Right lobe of liver (tissue), 6 donors: ENCODE measurements at regions not wholly inside any gene's neighbourhood (a gene's known extent, or its start where the extent isn't known, plus 50 kb on each side); places are given as distances from the start of the nearest gene placed in this dataset.
"Not testable (repeated sequence)": the region's sequence is repeated elsewhere in the genome, so short reads cannot be mapped to it uniquely, and the experiment has no call there.

ENCODE experiments used
- ATAC-seq, 4 donors: fragments of 200-7000 bp; cut with Tn5 transposase; one replicate each; pipeline ENCODE4 v1.9.1; 2020; ENCODE audit warnings: mild to moderate bottlenecking in 4 of 4, moderate library complexity in 4 of 4
- DNase-seq, 3 donors: peaks; one replicate each; pipeline ENCODE4 v3.0.0-alpha.2; 2020
- H3K27ac ChIP-seq, 3 donors: fragments of 200-600 bp; one replicate each; pipeline ENCODE4 v1.8.0; 2022
- H3K27me3 ChIP-seq, 2 donors: fragments of 200-600 bp; one replicate each; pipeline ENCODE4 v1.8.0; 2022
- H3K36me3 ChIP-seq, 4 donors: fragments of 200-600 bp; sonication (generic) in 1 of 4; one replicate each; pipeline versions ENCODE4 v1.5.1 to v1.8.0; 2017 to 2022; ENCODE audit warnings: control low read depth in 1 of 4
- H3K4me1 ChIP-seq, 4 donors: fragments of 200-600 bp; sonication (generic) in 1 of 4; one replicate each; pipeline versions ENCODE4 v1.5.1 to v1.8.0; 2017 to 2022; ENCODE audit warnings: control low read depth in 1 of 4
- H3K4me3 ChIP-seq, 3 donors: fragments of 200-600 bp; one replicate each; pipeline ENCODE4 v1.8.0; 2022
- H3K9me3 ChIP-seq, 4 donors: fragments of 200-600 bp; sonication (generic) in 1 of 4; one replicate each; pipeline versions ENCODE4 v1.5.1 to v1.8.0; 2017 to 2022; ENCODE audit warnings: control low read depth in 1 of 4
- POLR2A ChIP-seq: fragments of 450-650 bp; IDR thresholded peaks from one replicate; pipeline ENCODE4 v1.6.1; 2017; ENCODE audit warnings: antibody characterized with exemption, mild to moderate bottlenecking
- WGBS: methylation state at CpG from one replicate; pipeline ENCODE4 v1.1.6; 2018; ENCODE audit warnings: low coverage, low lambda C conversion rate; ENCODE audit not compliant: insufficient coverage; ENCODE audit errors: missing lambda C conversion rate; 5-methylcytosine and 5-hydroxymethylcytosine counted together
- intact Hi-C, 2 donors: fragments of 100-400 bp; cut with DNase I; formaldehyde crosslinking; loops; one replicate each; pipeline versions ENCODE4 v1.11.2 to v1.14.1; 2022
- TF ChIP-seq, protein P1 (sequence below), 4 donors: fragments of 200-600 bp in 3 of 4; fragments of 450-650 bp in 1 of 4; IDR thresholded peaks; one replicate each; pipeline versions ENCODE4 v1.5.1 to v1.8.0; 2016 to 2022; ENCODE audit warnings: antibody characterized with exemption in 4 of 4, mild to moderate bottlenecking in 2 of 4
- donor health status: DM: no; HTN: yes; CAD: no.
- donor health status: DM: no; HTN: no; CAD: no.
- donor health status: DM: no; HTN: no; CAD: no.
- donor health status: DM: no; HTN: yes; CAD: no.
- donor health status: DM: no; HTN: yes; CAD: no.

DNA sequence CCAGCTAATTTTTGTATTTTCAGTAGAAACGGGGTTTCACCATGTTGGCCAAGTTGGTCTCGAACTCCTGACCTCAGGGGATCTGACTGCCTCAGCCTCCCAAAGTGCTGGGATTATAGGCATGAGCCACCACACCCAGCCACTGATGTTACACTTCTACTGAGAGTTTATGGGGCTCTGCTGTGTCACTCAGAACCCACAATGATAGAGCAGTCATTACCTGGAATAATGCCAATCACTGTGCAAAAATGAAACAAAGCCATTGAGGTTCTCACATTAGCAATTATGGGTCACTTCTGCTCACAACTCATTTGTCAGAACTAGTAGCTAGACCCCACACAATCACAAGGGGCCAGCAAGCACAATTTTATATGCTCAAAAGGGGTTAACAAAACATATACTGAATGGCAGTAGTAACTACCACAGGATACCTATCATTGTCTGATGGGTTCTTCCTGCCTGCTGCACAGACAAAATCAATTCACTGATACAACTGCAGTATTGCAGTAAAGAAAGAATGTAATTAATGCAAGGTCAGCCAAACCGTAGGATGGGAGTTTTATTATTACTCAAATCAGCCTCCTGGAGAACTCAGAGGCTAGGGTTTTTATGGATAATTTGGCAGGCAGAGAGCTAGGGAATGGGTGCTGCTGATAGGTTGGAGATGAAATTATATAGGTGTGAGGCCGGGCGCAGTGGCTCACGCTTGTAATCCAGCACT lies 72.1 kb upstream of the TRIM24 start:
- 83% methylated on average over 5 of the region's 6 CpGs for WGBS
- no peaks in the 10 kb centered on the region for H3K27me3 ChIP-seq
- H3K9me3 ChIP-seq = no peaks in the 10 kb centered on the region
- intact Hi-C loops = no loop called here
- H3K27ac ChIP-seq = no peak overlapping the region
- TF ChIP-seq, protein P1, sequence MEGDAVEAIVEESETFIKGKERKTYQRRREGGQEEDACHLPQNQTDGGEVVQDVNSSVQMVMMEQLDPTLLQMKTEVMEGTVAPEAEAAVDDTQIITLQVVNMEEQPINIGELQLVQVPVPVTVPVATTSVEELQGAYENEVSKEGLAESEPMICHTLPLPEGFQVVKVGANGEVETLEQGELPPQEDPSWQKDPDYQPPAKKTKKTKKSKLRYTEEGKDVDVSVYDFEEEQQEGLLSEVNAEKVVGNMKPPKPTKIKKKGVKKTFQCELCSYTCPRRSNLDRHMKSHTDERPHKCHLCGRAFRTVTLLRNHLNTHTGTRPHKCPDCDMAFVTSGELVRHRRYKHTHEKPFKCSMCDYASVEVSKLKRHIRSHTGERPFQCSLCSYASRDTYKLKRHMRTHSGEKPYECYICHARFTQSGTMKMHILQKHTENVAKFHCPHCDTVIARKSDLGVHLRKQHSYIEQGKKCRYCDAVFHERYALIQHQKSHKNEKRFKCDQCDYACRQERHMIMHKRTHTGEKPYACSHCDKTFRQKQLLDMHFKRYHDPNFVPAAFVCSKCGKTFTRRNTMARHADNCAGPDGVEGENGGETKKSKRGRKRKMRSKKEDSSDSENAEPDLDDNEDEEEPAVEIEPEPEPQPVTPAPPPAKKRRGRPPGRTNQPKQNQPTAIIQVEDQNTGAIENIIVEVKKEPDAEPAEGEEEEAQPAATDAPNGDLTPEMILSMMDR (IDR thresholded peaks at IDR 0.05) = no peak
- no peak for TF ChIP-seq POLR2A
- H3K36me3 ChIP-seq = no peaks in the 10 kb centered on the region
- peaks cover 0 to 9% (median 3%) of the 10 kb centered on the region in 4 donors for H3K4me1 ChIP-seq
- no peak for ATAC-seq
- DNase-seq = no peak
- H3K4me3 ChIP-seq = no peak overlapping the region

DNA sequence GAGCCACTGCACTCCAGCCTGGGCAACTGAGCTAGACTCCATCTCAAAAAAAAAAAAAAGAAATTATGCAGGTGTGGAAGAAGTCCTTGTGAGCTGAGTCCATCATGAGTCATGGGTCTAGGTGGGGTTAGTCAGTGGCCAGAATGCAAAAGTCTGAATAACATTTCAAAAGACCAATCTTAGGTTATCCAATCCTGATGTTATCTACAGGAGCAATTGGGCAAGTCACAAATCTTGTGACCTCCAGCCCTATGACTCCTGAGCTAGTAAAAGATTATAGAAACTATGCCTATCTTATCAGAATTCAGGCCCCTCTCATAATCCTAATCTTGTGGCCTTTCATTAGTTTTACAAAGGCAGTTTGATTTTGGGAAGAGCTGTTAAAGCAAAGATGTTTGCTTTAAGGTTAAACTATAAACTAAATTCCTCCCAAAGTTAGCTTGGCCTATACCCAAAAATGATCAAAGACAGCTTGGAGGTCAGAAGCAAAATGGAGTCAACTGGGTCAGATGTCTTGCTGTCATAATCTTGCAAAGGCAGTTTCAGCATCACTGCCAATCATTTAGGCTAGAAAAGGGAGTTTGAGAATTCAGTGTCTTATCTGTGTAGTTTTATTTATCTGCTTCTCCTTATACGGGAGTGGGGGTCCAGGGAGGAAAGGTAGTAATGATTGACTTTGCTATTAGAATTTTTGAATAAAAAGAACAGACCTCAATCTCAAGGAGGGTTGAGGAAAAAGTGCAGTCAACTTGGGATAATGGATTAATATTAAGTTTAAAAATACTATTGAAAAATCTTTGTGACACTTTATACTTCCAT lies 71.2 kb upstream of the TRIM24 start:
- ATAC-seq = peak; percentile 33 to 89 (median 79)

DNA sequence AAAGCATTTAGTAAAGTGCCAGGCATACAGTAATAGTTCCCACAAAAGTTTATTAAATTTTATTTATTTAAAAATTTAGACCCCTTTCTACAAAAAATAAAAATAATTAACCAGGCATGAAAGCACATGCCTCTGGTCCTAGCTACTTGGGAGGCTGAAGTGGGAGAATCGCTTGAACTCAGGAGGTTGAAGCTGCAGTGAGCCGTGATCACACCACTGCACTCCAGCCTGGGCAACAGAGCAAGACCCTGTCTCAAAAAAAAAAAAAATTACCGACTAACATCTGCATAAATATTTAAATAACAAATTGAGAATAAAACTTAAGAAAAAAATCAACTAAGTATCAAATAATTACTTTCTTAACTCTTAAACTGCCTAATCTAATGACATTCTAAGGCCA lies 64.3 kb upstream of the TRIM24 start:
- Histone ChIP-seq H3K4me1 (no peaks in the 10 kb centered on the region), H3K9me3 (no peaks in the 10 kb centered on the region), H3K4me3 (no peak overlapping the region), H3K27ac (no peak overlapping the region), H3K36me3 (no peaks in the 10 kb centered on the region), H3K27me3 (no peaks in the 10 kb centered on the region)
- ATAC-seq = no peak
- TF ChIP-seq, protein P1 (IDR thresholded peaks at IDR 0.05) = no peak
- no peak for TF ChIP-seq POLR2A
- no peak for DNase-seq
- WGBS = 58% methylated on average over 3 of the region's 3 CpGs
- intact Hi-C loops = no loop called here

More for the DNA sequence above, 71.2 kb upstream of the TRIM24 start:
- H3K4me3 ChIP-seq = no peak overlapping the region
- H3K36me3 ChIP-seq = no peaks in the 10 kb centered on the region
- peaks cover 0 to 9% (median 3%) of the 10 kb centered on the region in 4 donors for H3K4me1 ChIP-seq
- no peaks in the 10 kb centered on the region for H3K9me3 ChIP-seq
- TF ChIP-seq, protein P1 (IDR thresholded peaks at IDR 0.05) = no peak
- TF ChIP-seq POLR2A = no peak
- intact Hi-C loops = no loop called here
- WGBS = 9% methylated on average over 1 of the region's 1 CpG
- no peak for DNase-seq
- no peak overlapping the region for H3K27ac ChIP-seq
- no peaks in the 10 kb centered on the region for H3K27me3 ChIP-seq

DNA sequence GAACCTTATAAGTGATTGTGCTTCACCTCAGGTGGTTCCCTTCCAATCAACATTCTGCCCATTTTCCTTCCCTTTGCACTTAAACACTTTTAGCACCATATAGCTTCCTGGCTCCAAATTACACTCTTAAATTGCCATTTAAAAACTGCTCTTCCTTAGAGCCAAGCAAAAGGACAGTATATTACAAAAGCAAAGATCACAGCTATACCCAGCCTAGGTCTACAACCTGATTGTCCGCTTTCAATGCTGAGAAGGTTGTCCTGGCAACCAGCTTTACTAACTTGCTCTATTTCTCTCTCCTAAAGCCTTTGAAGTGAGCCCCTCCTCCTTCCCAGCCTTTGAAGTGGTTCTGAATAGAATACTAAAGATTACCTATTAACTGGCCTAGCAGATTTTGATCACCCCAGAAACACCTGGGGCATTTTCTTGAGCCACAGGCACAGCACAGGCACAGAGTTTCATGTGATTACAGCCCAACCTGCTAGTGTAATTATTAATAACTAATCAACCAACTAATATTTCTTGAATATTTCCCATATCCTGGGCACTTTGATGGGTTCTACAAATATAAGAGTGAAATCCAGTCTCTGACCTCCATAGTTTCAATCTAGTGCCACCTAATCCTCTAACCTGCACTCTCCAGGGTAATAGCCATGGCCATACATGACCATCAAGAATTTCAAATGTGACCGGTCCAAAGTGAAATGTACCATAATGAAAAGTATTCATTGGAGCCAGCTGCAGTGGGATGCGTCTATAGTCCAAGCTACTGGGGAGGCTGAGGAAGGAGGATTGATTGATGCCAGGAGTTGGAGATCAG lies 63.6 kb upstream of the TRIM24 start:
- intact Hi-C loops = no loop called here
- peak; percentile 29 to 87 (median 50) for ATAC-seq
- no peak overlapping the region for H3K4me3 ChIP-seq
- no peak for DNase-seq
- H3K27me3 ChIP-seq = no peaks in the 10 kb centered on the region
- H3K4me1 ChIP-seq = no peaks in the 10 kb centered on the region
- TF ChIP-seq, protein P1 (IDR thresholded peaks at IDR 0.05) = no peak
- TF ChIP-seq POLR2A = no peak
- no peak overlapping the region for H3K27ac ChIP-seq
- 78% methylated on average over 3 of the region's 3 CpGs for WGBS
- H3K9me3 ChIP-seq = no peaks in the 10 kb centered on the region
- H3K36me3 ChIP-seq = no peaks in the 10 kb centered on the region

DNA sequence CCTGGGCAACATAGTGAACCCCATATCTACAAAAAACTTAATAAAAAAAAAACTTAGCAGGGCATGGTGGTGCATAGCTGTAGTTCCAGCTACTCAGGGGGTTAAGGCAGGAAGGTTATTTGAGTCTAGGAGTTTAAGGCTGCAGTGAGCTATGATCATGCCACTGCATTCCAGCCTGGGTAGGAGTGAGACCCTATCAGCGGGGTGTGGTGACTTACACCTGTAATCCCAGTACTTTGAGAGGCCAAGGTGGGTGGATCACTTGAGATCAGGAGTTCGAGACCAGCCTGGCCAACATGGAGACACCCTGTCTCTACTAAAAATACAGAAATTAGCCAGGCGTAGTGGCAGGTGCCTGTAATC lies 63.0 kb upstream of the TRIM24 start:
- DNase-seq, H3K9me3 ChIP-seq, H3K4me1 ChIP-seq, H3K27ac ChIP-seq, H3K36me3 ChIP-seq, intact Hi-C loops, ATAC-seq, H3K27me3 ChIP-seq, H3K4me3 ChIP-seq: not testable (repeated sequence)
- WGBS = 100% methylated on average over 1 of the region's 3 CpGs
